ENCODE measurements at regions not wholly inside any gene's neighbourhood (a gene's known extent, or its start where the extent isn't known, plus 50 kb on each side); places are given as distances from the start of the nearest gene placed in this dataset.

- TF ChIP-seq CTCF (IDR thresholded peaks at IDR 0.05 in 4 of 5, conservative IDR thresholded peaks at IDR 0.05 in 1 of 5) (no peak), POLR2A (IDR thresholded peaks at IDR 0.05) (no peak)
Observed at GRCh38 chr5:163916376-163916775, 411.0 kb downstream of the MAT2B start.

All from gastrocnemius medialis (tissue), 4 donors.